Stimulated activated CD8-positive, alpha-beta memory T cell treated with anti-CD3 and anti-CD28 coated beads, Interleukin-15, amount 100 ng/mL, for 48 hours (primary cell): ENCODE measurements at regions not wholly inside any gene's neighbourhood (a gene's known extent, or its start where the extent isn't known, plus 50 kb on each side); places are given as distances from the start of the nearest gene placed in this dataset.
A peak's percentile ranks its signal among the peaks of the same experiment; 100 is the strongest.

Experiments used
- DNase-seq, 2 donors: peaks; one replicate each; pipeline ENCODE4 v3.0.0-alpha.2; 2020; ENCODE audit warnings: low read depth in 2 of 2

GRCh38 chr6:110033101-110033500 lies 55.0 kb downstream of the GPR6 start:
- no peak for DNase-seq

- DNase-seq = no peak
Observed at GRCh38 chr6:110033749-110034666, 55.9 kb downstream of the GPR6 start.

DNA sequence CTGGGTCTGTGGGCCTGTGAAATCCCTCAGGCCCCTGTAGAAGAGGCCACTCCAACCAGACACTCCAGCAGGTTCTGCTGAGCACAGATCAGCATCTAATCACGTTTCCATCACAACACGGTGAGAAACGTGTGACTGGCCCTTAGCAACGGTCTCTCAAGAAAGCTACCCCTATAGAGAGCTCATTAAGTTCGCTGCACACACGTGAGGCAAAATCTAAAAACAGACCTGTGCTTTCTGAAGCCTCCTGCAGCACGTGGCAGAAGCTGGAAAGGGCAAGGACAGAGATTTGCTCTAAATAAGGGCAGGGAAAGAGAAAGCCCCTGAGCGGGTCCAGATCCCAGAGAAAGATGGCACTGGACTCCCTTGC lies 56.5 kb downstream of the GPR6 start:
- no peak for DNase-seq

DNA sequence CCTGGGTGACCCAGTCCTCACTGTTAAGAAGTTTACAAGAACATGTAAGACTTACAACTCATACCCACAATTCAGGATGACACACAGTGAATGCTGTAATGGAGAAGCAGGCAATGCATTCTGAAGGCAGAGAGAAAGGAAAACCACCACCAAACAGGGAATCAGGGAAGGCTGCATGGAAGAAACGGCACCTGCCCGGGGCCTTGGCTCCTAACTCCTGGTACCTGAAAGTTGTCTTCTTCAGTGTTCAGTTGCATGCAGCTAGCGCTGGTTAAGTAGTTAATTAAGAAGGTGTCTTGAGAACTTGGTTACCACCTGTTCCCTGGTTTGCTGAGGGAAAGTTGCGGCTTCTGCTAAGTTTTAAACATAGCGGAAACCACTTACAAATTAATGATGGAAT lies 57.2 kb downstream of the GPR6 start:
- no peak for DNase-seq

DNA sequence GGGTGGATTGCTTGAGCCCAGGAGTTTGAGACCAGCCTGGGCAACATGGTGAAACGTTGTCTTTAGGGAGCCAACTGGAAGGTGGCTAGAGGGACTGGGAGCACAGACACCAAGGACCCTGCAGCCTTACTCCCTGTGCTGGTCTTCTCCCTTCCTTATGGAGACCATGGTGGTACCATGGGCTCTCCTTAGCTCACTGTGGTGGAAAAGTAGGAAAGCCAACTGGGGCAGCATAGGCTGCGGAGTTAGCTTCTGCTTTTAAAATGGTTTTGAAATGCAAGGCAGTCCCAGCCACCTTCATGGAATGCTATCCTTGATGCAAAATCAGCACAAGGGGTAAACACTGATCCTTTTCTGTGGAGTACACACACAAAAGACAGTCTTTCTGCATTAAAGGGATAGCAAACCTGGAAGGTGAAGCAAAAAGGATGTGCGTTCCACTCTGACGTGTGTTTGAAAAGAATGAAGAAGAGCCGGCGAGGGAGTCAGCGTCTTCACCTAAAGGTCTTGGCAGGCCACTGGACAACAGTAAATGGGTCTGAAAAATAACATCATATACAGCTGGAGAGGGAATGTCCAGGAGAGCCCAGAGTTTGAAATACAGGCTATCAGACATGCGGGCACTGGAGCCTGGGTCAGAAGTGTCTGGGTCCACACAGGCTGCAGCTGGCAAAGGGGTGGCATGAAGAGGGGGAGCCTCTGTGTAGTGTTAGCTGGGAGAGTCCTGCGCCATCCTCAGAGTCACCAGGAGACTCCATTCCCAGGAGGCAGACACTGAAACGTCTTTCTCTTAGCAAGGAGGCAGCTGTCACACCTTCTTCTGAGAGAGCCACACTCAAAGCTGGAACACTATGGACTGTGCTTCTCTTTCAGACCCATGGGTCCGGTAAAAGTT lies 58.5 kb downstream of the GPR6 start:
- no peak for DNase-seq

GRCh38 chr6:110037726-110038295 lies 59.7 kb downstream of the GPR6 start:
- no peak for DNase-seq

GRCh38 chr6:110039364-110039980 lies 61.4 kb downstream of the GPR6 start:
- DNase-seq = peak; percentile 67 to 75

GRCh38 chr6:110039981-110040383 lies 61.9 kb downstream of the GPR6 start:
- DNase-seq = peak in 1 of 2 donors; percentile 7

DNA sequence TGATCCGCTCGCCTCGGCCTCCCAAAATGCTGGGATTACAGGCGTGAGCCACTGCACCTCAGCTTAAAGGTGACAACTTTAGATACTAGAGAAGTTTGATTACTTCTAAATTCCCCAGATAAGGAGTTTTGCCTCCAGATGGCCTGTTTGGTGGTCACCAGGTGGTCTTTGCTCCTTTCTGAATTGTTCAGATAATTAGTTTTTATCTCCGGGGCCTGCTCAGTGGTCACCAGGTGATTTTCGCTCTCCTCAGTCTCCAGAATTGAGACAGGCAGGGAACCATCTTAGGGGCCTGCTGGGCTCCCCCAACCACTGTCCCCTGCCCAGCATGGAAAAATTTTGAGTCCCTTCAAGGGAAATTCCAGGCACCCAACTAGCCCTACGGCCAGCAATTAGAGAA lies 62.6 kb downstream of the GPR6 start:
- DNase-seq = no peak

- no peak for DNase-seq
Observed at GRCh38 chr6:110041126-110041525, 63.0 kb downstream of the GPR6 start.

DNA sequence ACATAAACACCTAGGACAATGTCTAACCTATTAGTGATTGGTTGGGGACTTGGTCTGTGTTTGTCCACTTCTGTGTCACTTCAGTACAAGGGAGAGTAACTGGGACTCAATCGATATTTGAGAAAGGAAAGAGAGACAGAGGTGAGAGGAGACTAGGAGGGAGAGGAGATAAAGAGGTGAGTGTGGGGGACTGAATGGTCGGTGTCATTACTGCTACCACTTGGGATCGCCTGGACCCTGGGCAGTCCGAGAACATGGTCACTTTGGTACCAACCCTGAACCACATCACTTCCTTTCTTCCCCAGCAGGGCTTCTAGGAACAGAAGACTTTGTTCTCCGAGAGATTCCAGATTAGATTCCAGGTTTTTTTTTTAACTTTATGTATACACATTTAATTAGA lies 63.7 kb downstream of the GPR6 start:
- DNase-seq = no peak

GRCh38 chr6:110042670-110043296 lies 64.7 kb downstream of the GPR6 start:
- no peak for DNase-seq

GRCh38 chr6:110043366-110043994 lies 65.4 kb downstream of the GPR6 start:
- DNase-seq = no peak

DNA sequence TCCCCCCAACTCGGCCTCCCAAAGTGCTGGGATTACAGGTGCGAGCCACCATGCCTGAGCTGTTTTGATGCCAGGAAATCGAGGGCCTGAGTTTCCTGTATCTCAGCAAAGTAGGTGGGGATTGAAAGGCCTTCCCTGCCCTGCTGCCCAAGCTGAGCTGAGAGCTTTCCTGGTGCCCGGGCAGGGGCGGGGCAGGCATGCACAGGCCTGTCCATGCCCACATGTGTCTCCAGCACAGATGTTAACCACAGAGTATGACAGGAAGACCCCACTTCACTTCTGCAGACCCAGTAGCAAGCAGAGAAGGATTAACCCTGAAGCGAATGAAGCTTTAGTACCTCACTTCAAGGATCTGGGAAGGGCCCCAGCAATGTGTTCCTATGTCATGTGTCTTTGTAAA lies 66.0 kb downstream of the GPR6 start:
- no peak for DNase-seq

DNA sequence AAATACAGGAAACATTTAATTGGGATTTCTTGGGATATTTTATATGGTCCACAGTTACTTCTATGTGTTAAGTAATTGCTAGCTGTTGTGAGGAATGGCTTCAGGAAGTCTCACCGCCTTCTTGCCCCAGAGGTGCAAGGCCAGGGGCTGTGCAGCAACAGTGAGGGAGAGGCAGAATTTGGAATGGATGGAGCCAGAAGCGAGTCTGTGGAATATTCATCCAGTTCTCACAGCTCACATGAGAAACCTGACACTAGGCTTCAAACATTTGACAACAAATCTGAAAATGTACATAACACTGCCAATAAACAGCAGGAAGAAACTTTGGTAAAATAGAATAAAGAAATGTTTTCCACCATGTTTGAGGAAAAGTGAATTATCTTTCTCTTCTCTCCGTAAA lies 66.5 kb downstream of the GPR6 start:
- no peak for DNase-seq

GRCh38 chr6:110048221-110048875 lies 70.2 kb downstream of the GPR6 start:
- no peak for DNase-seq

DNA sequence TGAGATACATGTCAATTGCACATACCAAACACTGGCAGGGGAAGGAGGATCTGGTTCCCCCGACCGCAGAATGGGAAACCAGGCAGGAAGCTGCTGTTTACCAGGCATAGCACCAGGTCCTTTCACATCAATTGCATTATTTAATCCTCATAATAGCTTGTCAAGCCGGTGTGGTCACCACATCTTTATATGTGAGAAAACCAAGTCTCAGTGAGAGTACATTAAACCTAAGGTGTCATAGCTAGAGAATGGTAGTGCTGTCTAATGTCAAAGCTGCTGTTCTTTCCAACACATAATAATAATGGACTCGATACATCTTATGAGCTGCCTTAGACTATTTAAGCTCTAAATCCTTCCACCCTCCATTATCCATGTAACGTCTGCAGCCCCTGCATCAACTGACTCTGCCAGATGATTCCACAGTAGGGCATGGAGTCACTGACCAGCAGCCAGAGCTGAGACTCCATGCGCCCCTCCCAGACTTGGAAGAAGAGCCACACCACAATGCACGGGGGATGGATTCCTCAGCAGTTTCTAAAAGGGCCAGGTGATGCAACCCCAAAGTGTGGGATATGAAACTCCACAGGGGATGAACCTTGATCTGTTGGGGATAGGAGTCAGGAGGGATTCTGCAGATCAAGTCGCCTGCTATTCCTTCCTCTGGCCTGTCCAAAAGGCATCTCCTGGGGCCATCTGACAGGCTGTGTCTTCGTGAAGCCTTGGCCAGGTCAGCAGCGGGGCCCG lies 71.8 kb downstream of the GPR6 start:
- no peak for DNase-seq
